HG03039 (cell line): ENCODE measurements at regions not wholly inside any gene's neighbourhood (a gene's known extent, or its start where the extent isn't known, plus 50 kb on each side); places are given as distances from the start of the nearest gene placed in this dataset.
"Not testable (repeated sequence)": the region's sequence is repeated elsewhere in the genome, so short reads cannot be mapped to it uniquely, and the experiment has no call there.

ENCODE experiments used
- ATAC-seq: cut with Tn5 transposase; IDR thresholded peaks from one replicate; pipeline ENCODE4 v1.9.1; 2021; ENCODE audit warnings: mild to moderate bottlenecking, moderate library complexity; ENCODE audit not compliant: unreplicated experiment

GRCh38 chr6:18586133-18586532, 199.0 kb downstream of the RNF144B start:
- no peak for ATAC-seq

- peak; percentile 84 for ATAC-seq
These were observed 208.8 kb downstream of the RNF144B start for GRCh38 chr6:18595774-18596530.

- no peak for ATAC-seq
These were observed 209.3 kb downstream of the RNF144B start for GRCh38 chr6:18596531-18596835.

- no peak for ATAC-seq
These were observed 211.6 kb downstream of the RNF144B start for GRCh38 chr6:18598551-18599264.

- no peak for ATAC-seq
These were observed 213.1 kb downstream of the RNF144B start for GRCh38 chr6:18600255-18600654.

GRCh38 chr6:18601516-18602020, 214.4 kb downstream of the RNF144B start:
- no peak for ATAC-seq

- no peak for ATAC-seq
These were observed 215.8 kb downstream of the RNF144B start for GRCh38 chr6:18602931-18603330.

GRCh38 chr6:18603361-18603760, 216.2 kb downstream of the RNF144B start:
- no peak for ATAC-seq

GRCh38 chr6:18605841-18606240, 218.7 kb downstream of the RNF144B start:
- ATAC-seq: no peak

- no peak for ATAC-seq
These were observed 222.6 kb downstream of the RNF144B start for GRCh38 chr6:18609715-18610114.

GRCh38 chr6:18613319-18613925, 226.3 kb downstream of the RNF144B start:
- no peak for ATAC-seq

- ATAC-seq: no peak
These were observed 242.4 kb downstream of the RNF144B start for GRCh38 chr6:18629571-18629970.

- ATAC-seq: no peak
These were observed 245.7 kb downstream of the RNF144B start for GRCh38 chr6:18632670-18633410.

GRCh38 chr6:18634912-18635311, 247.8 kb downstream of the RNF144B start:
- ATAC-seq: no peak

- ATAC-seq: no peak
These were observed 253.0 kb downstream of the RNF144B start for GRCh38 chr6:18640134-18640533.

- ATAC-seq: no peak
These were observed 253.6 kb downstream of the RNF144B start for GRCh38 chr6:18640754-18641153.

GRCh38 chr6:18654821-18655220, 267.7 kb downstream of the RNF144B start:
- ATAC-seq: no peak

GRCh38 chr6:18656506-18656905, 269.4 kb downstream of the RNF144B start:
- no peak for ATAC-seq

- ATAC-seq: not testable (repeated sequence)
These were observed 272.8 kb downstream of the RNF144B start for GRCh38 chr6:18659994-18660393.

- ATAC-seq: no peak
These were observed 275.9 kb downstream of the RNF144B start for GRCh38 chr6:18663011-18663410.

- ATAC-seq: no peak
These were observed 277.3 kb downstream of the RNF144B start for GRCh38 chr6:18664401-18664800.
